ENCODE measurements at regions not wholly inside any gene's neighbourhood (a gene's known extent, or its start where the extent isn't known, plus 50 kb on each side); places are given as distances from the start of the nearest gene placed in this dataset.

- TF ChIP-seq CTCF (conservative IDR thresholded peaks at IDR 0.05 in 1 of 2, IDR thresholded peaks at IDR 0.05 in 1 of 2; ENCODE audit: low read depth in 1 of 2, low read length in 2 of 2) (no peak), EZH2 (IDR thresholded peaks at IDR 0.05; ENCODE audit: low read length, missing control alignments) (no peak)
Measured at GRCh38 chr15:29589975-29590374, 232.3 kb downstream of the TJP1 start.

All from fibroblast of lung (primary cell).